HT1080 (cell line): ENCODE measurements at regions not wholly inside any gene's neighbourhood (a gene's known extent, or its start where the extent isn't known, plus 50 kb on each side); places are given as distances from the start of the nearest gene placed in this dataset.

Experiments used
- DNase-seq: peaks from one replicate; pipeline ENCODE4 v3.0.0-alpha.2; 2015; ENCODE audit warnings: low read depth

DNA sequence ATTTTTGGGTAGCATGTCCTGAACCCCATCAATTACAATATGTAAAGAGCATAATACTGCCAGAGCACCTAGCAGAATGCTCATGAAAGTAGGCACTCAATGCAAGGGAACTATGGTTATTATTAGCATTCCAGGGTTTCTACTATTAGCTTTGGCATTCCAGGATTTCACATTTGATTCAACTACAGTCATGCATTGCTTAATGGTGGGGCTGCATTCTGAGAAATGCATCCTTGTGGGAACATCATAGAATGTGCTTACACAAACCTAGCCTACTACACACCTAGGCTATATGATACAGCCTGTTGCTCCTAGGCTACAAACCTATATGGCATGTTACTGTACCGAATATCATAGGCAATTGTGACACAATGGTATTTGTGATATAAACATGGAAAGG, 247.8 kb downstream of the CD83 start:
- DNase-seq, result no peak

DNA sequence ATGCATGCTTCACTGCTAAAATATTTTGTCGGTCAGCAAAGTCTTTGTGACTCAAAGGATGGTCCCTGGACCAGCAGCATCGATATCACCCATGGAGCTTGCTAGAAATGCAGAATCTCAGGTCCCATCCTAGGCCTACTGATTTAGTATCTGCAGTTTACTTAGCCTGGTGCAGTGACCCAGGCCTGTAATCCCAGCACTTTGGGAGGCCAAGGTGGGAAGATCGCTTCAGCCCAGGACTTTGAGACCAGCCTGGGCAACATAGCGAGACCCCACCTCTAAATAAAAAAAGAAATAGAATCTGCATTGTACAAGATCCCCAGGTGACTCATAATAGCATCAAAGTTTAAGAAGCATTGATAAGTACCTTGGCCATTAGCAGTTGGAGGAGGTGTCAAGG, 248.7 kb downstream of the CD83 start:
- no peak for DNase-seq

DNA sequence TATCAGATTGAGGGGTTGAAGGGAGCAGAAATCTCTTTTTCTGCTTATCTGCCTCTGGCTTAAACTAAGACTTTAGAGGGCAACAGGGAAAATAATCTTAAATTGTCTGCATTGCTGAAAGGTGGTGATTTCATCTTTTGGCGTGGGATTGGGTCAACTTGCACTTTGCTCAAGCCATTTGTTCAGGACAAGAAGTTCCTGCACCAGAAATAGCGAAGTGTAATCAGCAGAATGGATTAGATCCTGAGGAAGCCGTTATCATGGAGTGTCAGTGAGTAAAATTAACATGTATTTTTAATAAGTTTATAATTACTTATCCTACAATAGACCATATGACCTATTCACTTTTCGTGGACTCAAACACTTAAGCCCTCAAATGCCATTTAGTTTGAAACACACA, 249.3 kb downstream of the CD83 start:
- DNase-seq, result no peak

DNA sequence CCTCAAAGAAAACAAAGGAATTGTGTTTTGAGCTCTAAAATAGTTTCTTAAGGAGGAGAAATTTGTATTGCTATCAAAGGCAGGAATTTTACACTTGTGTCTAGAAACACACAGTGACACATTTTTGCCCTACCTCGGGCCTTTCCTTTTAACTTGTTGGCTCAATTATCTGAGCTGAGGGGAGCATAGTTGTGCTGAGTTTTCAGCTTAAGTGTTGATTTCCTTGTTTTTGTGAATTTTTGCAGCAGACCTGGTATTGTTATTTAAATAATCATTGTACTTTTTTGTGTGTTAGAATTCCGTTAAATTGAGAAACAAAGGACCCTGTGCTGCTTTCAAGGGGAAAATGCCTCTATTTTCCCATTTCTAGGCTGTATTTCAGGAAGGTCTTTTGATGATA, 249.7 kb downstream of the CD83 start:
- no peak for DNase-seq

DNA sequence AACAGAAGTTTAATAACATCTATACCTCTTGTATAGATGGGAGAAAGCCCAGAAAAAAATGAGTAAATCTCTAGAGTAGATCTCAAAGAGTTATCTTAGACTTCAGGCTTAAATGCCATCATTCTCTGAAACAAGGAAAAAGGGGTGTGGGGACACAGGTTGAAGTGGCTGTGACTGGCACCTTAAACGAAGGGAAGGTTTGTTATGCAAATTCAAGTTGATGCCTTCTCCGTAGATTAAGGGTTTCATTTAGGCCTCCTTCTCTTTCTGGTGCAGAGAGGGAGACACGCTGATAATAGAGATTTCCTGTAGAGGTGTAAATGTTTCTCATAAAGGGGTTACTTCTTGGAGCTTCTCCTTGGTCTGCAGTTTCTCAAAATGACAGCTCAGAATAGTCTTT, 252.1 kb downstream of the CD83 start:
- DNase-seq, result no peak

DNA sequence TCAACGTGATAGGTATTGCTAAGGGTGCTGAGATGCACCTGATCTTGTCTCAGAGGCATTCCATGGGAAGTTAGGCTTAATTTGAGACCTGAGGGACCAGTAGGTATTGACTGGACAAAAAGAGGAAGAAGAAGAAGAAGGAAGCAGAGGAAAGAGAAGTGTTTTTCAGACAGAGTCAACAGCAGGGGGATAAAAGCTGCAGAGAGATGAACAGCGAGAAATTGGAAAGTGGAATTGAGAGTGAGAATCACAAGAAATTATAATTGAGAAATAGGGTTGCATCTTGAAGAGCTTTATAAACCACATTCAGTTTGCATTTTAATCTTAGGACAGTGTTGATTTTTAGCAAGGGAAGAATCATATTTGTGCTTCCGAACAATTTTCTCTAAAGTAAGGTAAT, 254.0 kb downstream of the CD83 start:
- DNase-seq, result no peak

DNA sequence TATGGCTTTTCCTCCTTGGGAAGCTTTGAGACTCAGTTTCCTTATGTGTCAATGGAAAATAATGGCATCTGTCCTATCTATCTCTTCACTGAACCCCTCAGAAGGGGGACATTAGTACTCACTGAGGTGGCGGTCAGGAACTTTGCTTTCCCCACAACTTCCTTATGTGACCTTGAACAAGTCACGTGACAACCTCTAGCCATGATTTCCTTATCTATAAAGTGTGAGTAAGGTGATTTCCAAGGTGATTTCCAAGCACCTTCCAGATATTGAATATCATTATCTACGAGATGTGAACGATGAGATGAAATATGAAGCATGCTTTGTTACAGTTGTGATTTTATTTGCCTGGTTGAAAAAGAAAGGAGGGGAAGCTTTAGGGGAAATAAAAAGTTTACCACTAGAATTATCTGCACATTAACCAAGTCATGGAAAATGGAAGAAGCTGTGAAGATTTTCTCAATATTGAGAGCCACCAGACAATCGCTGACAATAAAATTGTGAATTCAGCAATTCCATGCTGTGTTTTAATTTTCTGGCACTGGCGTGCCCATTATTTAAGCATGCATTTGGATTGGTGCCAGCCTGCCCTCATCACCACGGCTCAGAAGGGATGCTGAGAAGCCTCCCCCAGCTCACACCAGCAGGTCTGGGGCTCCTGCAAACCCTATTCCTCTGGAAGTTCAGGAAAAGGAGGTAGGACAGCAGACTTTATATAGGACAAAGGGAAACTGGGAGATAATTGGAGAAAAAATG, 255.3 kb downstream of the CD83 start:
- no peak for DNase-seq

DNA sequence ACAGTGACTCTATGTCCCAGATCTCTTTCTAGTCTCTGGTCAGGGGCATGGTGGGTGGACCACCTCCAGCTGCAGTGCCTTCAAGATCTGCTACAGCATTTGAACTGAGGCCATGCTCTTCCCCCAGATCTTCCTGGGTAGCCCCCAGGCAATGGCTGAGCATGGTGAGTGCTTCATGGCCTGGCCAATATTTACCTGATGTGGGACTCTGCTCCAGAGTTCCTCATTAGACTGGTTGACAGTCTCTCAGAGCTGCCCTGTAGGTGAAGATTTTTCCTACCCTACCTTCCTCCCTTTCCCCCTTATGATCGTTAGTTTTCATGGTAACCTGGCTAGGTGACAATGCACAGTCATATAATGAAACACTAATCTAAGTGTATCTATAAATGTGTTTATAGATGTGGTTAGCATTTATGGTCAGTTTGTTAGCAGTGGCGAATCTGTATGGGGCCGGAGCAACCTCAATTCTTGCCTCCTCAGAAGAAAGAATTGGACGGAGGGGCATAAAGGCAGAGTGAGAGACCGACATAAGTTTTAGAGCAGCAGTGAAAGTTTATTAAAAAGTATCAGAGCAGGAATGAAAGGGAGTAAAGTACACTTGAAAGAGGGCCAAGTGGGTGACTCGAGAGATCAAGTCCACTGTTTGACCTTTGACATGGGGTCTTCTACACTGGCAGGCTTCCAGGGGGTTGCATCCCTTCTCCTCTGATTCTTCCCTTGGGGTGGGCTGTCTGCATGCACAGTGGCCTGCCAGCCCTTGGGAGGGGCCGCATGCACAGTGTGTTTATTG, 256.3 kb downstream of the CD83 start:
- DNase-seq, result no peak

DNA sequence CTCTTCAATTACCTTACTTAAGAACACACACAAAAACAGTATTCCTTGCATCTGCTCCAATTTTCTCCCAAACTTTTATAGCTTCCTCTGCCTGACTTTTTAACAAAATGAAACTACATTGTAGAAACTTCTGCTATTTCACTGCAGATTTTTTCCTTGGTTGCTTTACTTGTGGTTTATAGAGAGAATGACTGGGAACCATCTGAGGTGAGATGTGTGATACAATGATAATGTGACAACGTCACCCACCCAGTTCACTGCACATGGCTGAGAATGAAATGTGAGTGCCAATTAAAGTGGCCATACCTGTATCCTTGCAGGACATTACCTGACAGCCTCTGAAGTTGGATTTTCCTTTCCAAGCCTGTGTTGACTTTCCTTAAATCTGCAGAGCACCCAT, 258.4 kb downstream of the CD83 start:
- DNase-seq, result no peak

DNA sequence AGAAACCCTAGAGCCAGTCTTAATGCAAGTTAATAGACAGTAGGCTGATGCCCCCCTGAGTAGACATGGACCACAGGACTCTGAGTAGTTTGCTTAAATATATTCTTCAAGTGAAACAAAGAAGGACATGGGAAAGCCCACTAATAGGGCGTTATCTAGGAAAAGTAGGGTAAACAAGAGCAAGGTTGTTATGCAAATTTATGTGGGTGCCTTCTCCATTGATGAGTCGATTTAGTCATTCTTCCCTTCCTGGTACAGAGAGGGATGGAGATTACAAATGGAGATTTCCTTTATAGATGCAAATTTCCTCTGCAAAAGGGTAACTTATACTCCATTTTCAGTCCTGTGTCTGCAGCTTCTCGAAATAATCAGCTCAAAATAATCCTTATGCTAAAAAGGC, 262.0 kb downstream of the CD83 start:
- no peak for DNase-seq

DNA sequence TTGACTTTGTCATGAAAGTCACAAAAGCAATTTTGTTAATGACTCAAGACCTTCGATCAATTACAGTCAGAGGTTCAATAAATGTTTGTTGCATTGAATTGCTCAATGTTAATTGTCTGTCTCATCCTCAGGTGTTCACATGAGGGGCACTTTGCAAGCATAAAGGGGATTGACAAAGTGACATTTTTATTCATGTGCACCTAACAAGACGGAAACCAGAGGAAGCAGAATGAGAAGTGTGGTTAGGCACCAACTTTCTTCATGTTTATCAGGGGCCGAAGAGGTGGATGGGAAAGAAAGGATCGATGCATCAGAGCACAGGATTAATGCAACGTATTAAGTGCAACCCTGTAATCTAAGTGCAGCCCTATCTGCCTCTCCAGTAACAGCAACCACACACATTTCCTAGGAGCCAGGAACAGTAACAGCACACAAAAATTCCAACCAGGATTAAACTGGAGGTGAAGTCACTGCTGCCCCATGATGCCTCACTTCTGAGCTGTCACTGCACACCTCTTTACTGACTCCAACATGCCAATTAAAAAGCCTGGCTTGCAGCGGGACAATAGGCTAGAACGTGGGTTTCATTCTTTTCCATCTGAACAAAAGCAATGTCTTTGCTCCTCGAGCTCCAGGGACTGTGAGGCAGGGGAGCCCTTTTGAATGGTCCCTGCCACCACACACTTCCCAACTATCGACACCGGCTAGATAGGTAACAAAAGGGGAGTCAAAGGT, 262.7 kb downstream of the CD83 start:
- DNase-seq, result no peak

DNA sequence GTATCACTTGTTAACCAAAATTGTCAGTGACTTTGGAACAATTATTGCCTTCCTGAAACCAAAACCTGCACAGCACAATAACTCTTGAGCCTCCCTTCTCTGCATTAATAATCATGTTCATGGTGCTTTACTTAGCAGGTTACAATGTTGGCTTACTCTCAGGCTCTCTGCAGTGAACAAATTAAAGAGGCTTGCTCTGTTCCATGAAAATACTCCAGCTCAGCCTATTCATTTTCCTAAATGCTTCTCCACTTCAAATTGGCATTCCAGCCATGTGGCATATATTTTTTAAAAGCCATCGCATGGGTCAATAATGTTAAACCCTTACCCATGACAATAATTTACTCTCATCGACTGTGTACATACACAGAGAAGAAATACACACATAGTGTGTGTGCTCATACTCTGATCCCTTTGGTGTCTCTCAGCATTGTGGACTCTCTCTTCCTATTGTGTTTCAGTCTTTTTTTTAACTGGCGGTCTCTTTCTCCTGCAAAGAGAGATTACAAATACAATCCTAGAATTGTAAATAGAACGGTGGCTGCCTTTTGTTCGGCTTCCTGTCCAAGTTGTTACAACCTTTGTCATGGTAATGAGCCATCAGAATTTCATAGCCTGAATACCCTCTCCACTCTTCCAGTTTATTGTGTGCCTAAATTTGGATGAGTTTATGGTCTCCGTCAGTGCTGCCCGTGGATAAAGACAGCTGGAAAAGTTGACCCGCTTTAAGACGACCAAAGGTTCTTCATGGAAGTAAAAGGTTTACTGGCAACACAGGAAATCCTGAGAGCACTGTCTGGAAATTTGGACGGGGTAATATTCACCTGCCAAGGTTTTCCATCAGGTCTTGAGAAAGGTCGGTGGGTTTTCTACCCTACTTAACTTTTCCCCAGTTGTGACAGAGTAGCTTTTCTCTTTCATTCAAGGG, 263.6 kb downstream of the CD83 start:
- DNase-seq, result no peak

DNA sequence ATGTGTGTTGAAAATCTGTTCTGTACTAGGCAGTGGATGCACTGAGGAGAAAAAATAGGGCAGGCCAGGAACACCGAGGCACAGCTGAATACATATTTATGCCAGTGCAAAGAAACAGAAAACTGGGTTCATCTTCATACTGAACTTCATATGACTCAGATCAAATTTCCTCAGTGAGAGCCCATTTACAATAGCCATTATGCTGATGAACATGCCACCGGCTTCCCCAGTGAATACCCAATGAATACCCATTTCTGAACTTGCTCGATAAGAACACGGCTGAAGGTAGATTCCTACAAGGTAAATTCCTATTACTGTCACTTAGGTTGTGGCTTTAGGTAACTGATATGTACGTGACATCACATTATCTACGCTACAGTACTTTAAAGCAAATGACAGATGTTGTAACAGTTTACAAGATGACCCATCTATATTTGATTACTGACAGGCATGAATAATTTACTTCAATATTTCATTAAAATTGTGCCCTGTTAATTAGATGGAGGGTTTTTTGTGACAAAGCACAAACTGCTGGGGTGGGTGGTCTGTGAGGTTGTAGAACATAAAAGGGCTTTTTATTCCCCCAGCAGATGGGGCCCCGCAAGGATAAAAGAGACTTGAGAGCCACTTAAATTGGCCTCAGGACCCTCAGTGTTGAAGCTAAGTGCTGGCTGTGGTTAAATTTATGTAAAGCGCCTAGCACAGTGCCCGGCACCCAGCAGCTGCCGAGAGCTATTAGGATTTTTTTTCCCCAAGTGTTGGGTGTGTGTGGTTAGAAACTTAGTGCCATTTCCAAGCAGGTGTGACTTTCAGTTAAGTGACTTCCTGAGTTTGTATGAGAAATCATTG, 264.5 kb downstream of the CD83 start:
- no peak for DNase-seq

DNA sequence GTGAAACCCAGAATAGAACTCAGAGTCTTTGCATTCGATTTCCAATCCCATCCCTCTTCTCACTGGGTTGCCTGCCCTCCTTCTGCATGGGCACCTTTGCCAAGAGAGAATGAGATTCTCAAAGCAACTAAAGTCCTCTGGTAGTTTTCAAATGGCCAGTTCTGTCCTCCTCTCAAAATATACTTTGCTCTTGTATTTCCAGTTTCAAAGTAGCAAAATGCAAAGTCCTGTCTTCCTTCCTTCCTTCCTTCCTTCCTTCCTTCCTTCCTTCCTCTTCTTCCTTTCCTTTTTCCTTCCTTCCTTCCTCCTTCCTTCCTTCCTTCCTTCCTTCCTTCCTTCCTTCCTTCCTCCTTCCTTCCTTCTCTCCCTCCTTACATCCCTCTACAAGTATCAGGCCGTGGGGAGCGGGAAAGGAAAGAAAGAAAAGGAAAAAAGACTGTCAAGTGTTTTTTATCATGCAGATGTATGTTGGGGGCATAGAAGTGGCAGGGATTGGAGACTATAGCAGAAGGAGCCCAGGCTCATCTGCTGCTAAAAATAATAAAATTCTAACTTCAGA, 265.2 kb downstream of the CD83 start:
- DNase-seq, result no peak

DNA sequence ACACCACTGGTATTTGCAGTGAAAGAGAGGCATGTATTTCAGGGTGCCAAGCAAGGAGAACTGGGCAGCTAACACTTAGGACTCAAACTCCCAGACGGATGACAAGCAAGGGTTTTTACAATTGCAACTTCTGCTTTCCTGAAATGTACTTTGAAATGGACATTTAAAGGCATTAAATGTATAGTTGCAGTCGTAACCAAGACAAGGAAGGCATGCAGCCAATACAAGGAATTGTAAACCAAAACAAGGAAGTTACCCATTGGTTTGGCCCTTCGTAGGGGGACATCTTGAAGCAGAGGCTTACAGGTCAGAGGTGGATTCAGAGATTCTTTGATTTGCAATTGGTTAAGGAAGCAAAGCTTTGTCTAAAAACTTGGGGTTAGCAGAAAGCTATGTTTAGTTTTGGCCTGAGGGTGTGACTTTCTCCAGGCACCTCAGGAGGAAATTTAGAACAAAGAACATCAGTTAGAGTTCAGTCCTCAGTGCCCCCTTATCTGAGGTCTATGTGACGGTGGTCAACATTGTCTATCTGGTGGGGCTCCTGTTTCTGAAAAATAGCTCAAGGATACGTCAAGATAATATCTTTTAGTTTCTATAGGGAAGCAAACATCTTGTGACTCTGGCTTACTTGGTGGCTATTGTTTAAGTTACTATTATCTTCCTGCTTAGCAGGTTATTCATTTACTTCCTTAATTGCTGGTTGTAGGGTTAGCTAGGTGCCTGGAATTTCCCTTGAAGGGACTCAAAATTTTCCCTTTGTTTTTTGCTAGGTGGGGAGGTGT, 266.0 kb downstream of the CD83 start:
- DNase-seq, result no peak

DNA sequence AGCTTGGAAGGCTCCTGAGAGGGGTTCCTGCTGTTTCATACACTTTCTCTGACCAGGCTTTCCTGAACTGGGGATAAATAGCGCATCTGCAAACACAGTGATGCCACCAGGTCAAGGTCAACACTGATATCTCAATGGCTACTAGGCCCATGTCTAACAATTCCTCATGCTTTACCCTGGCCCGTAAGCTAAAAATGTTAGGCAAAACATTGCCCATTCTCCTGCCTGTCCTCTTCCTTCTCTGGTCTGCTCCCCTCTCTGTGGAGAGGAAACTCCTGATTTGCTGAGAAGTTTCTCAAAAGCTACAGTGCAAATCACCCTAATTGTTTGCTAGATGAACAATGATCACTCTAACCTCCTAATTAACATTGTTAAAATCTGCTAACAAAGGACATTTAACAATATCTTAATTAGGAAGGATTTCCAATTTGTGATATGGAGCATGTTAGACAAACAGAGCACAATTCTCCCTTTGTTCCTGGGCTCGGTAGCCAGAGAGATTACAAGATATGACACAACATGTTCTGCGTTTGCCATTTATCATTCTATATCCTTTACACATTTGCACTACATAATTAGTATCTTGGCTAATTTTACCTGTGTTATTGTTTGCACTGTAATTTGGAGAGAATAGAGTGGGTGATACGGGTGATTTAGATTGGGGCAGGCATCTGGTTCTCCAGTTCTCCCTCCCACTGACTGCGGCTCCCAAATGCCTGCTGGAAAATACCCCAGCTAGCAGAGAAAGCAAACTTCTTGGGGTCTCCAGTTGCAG, 266.8 kb downstream of the CD83 start:
- DNase-seq, result no peak

DNA sequence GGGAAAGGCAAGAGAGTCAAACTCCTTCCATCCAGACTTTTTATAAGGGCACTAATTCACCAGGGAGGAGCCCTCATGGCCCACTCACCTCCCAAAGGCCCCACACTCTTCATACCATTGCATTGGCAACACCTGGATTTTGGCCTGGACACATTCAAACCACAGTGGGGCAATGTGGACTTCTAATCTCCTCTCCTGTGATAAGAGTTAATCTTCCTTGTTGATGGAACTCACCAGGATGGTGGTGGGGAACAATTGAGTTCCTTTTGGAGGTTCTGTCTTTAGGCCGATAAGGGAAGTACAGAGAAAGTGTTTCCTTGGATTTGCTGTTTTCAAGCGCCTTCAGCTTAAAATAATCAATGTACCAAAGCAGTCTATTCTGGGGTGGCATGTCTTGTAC, 268.7 kb downstream of the CD83 start:
- DNase-seq, result no peak

DNA sequence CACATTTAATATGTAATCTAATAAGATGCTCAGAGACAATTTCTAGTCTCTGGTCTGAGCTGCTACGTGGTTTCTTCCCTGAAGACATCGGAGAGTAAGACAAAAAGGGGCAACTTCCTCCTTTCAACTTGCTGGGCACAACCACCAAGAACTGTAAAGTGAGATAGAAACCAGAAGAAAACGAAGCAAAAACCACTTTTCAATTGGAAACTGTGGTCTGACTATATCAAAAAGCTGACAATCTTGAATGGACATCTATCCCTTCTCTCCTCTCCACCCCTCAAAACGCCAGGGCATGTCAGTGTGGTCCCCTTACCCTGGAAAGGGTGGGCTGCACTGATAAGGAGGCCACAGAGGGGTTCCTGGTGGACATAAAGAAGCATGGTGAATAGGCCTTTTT, 269.1 kb downstream of the CD83 start:
- DNase-seq, result no peak
